Colonic mucosa (tissue), 4 donors: ENCODE measurements at regions not wholly inside any gene's neighbourhood (a gene's known extent, or its start where the extent isn't known, plus 50 kb on each side); places are given as distances from the start of the nearest gene placed in this dataset.

Experiments
- DNase-seq: peaks from one replicate; pipeline ENCODE4 v3.0.0-alpha.2; 2020
- H3K27ac ChIP-seq: fragments of 200-600 bp; one replicate; pipeline ENCODE4 v1.8.0; 2021
- H3K27me3 ChIP-seq: fragments of 200-600 bp; one replicate; pipeline ENCODE4 v1.8.0; 2021
- H3K36me3 ChIP-seq: fragments of 200-600 bp; one replicate; pipeline ENCODE4 v1.8.0; 2021
- H3K4me1 ChIP-seq: fragments of 200-600 bp; one replicate; pipeline ENCODE4 v1.8.0; 2021; ENCODE audit warnings: mild to moderate bottlenecking
- H3K4me3 ChIP-seq: fragments of 200-600 bp; one replicate; pipeline ENCODE4 v1.8.0; 2021
- H3K9ac ChIP-seq, 2 donors: one replicate each; pipeline ENCODE4 v1.7.0; 2013; ENCODE audit warnings: control low read depth in 2 of 2, low read depth in 2 of 2, low read length in 2 of 2
- H3K9me3 ChIP-seq: fragments of 200-600 bp; one replicate; pipeline ENCODE4 v1.8.0; 2021
- CTCF ChIP-seq: fragments of 200-600 bp; IDR thresholded peaks from one replicate; pipeline ENCODE4 v1.8.0; 2022; ENCODE audit warnings: antibody characterized with exemption, mild to moderate bottlenecking
- intact Hi-C: fragments of 100-400 bp; cut with DNase I; formaldehyde crosslinking; loops from one replicate; pipeline ENCODE4 v1.14.1; 2022
- donor health status: healthy.
- donor health status: DM: no; HTN: no; CAD: no.
- donor health status: DM: no; HTN: no; CAD: no.

- H3K27ac ChIP-seq = no peak overlapping the region
- intact Hi-C loops = no loop called here
- no peak for DNase-seq
Observed at GRCh38 chr5:159785656-159786055, 130.6 kb upstream of the ADRA1B start.

GRCh38 chr5:159786201-159786600 is 130.1 kb upstream of the ADRA1B start:
- H3K9ac ChIP-seq = no peak overlapping the region
- no peak overlapping the region for H3K27ac ChIP-seq
- no peaks in the 10 kb centered on the region for H3K4me1 ChIP-seq
- no peak overlapping the region for H3K4me3 ChIP-seq
- DNase-seq = no peak
- H3K36me3 ChIP-seq = no peaks in the 10 kb centered on the region
- TF ChIP-seq CTCF = no peak
- H3K9me3 ChIP-seq = no peaks in the 10 kb centered on the region
- no peaks in the 10 kb centered on the region for H3K27me3 ChIP-seq
- intact Hi-C loops = no loop called here

More at GRCh38 chr5:159785656-159786055, 130.6 kb upstream of the ADRA1B start:
- no peaks in the 10 kb centered on the region for H3K4me1 ChIP-seq
- no peaks in the 10 kb centered on the region for H3K36me3 ChIP-seq
- no peak for TF ChIP-seq CTCF
- no peak overlapping the region for H3K9ac ChIP-seq
- no peaks in the 10 kb centered on the region for H3K27me3 ChIP-seq
- H3K4me3 ChIP-seq = no peak overlapping the region
- no peaks in the 10 kb centered on the region for H3K9me3 ChIP-seq

- Histone ChIP-seq H3K27ac (no peak overlapping the region), H3K4me3 (no peak overlapping the region), H3K27me3 (no peaks in the 10 kb centered on the region), H3K9ac (no peak overlapping the region), H3K9me3 (no peaks in the 10 kb centered on the region), H3K4me1 (no peaks in the 10 kb centered on the region), H3K36me3 (no peaks in the 10 kb centered on the region)
- intact Hi-C loops = no loop called here
- TF ChIP-seq CTCF = no peak
- no peak for DNase-seq
Observed at GRCh38 chr5:159786901-159787691, 129.2 kb upstream of the ADRA1B start.

GRCh38 chr5:159787837-159788236 is 128.4 kb upstream of the ADRA1B start:
- no peak overlapping the region for H3K4me3 ChIP-seq
- H3K4me1 ChIP-seq = no peaks in the 10 kb centered on the region
- no peak for TF ChIP-seq CTCF
- no peaks in the 10 kb centered on the region for H3K36me3 ChIP-seq
- no peak for DNase-seq
- H3K9me3 ChIP-seq = no peaks in the 10 kb centered on the region
- no peak overlapping the region for H3K9ac ChIP-seq
- intact Hi-C loops = no loop called here
- no peaks in the 10 kb centered on the region for H3K27me3 ChIP-seq
- no peak overlapping the region for H3K27ac ChIP-seq

GRCh38 chr5:159788835-159789331 is 127.4 kb upstream of the ADRA1B start:
- no peaks in the 10 kb centered on the region for H3K4me1 ChIP-seq
- no peaks in the 10 kb centered on the region for H3K36me3 ChIP-seq
- no peak for DNase-seq
- H3K27me3 ChIP-seq = no peaks in the 10 kb centered on the region
- no peak overlapping the region for H3K27ac ChIP-seq
- no peak overlapping the region for H3K4me3 ChIP-seq
- TF ChIP-seq CTCF = no peak
- no peak overlapping the region for H3K9ac ChIP-seq
- intact Hi-C loops = no loop called here
- no peaks in the 10 kb centered on the region for H3K9me3 ChIP-seq
